ENCODE measurements at regions not wholly inside any gene's neighbourhood (a gene's known extent, or its start where the extent isn't known, plus 50 kb on each side); places are given as distances from the start of the nearest gene placed in this dataset.
"Not testable (repeated sequence)": the region's sequence is repeated elsewhere in the genome, so short reads cannot be mapped to it uniquely, and the experiment has no call there.

GRCh38 chr1:194787001-194787400, 1600.6 kb upstream of the B3GALT2 start:
- no peak for DNase-seq

GRCh38 chr1:194786027-194786426, 1599.6 kb upstream of the B3GALT2 start:
- DNase-seq, result no peak

- DNase-seq, result no peak
Measured at GRCh38 chr1:194776657-194777056, 1590.2 kb upstream of the B3GALT2 start.

- DNase-seq, result no peak
Measured at GRCh38 chr1:194774535-194774934, 1588.1 kb upstream of the B3GALT2 start.

GRCh38 chr1:194755241-194755994, 1569.0 kb upstream of the B3GALT2 start:
- peak; percentile 31 for DNase-seq

- not testable (repeated sequence) for DNase-seq
Measured at GRCh38 chr1:194738843-194739242, 1552.4 kb upstream of the B3GALT2 start.

- DNase-seq, result no peak
Measured at GRCh38 chr1:194734970-194735369, 1548.6 kb upstream of the B3GALT2 start.

GRCh38 chr1:194731025-194731424, 1544.6 kb upstream of the B3GALT2 start:
- DNase-seq, result no peak

- DNase-seq, result no peak
Measured at GRCh38 chr1:194730304-194730703, 1543.9 kb upstream of the B3GALT2 start.

GRCh38 chr1:194723067-194723466, 1536.7 kb upstream of the B3GALT2 start:
- peak; percentile 26 for DNase-seq

GRCh38 chr1:194717941-194718340, 1531.5 kb upstream of the B3GALT2 start:
- peak; percentile 42 for DNase-seq

GRCh38 chr1:194717334-194717733, 1530.9 kb upstream of the B3GALT2 start:
- DNase-seq, result peak; percentile 26

- no peak for DNase-seq
Measured at GRCh38 chr1:194710671-194711070, 1524.3 kb upstream of the B3GALT2 start.

- no peak for DNase-seq
Measured at GRCh38 chr1:194709439-194709838, 1523.0 kb upstream of the B3GALT2 start.

- DNase-seq, result no peak
Measured at GRCh38 chr1:194707074-194707473, 1520.7 kb upstream of the B3GALT2 start.

GRCh38 chr1:194705123-194705854, 1518.9 kb upstream of the B3GALT2 start:
- peak; percentile 10 for DNase-seq

GRCh38 chr1:194698908-194699318, 1512.5 kb upstream of the B3GALT2 start:
- no peak for DNase-seq

- DNase-seq, result no peak
Measured at GRCh38 chr1:194693244-194693643, 1506.8 kb upstream of the B3GALT2 start.

GRCh38 chr1:194684636-194685035, 1498.2 kb upstream of the B3GALT2 start:
- peak; percentile 3 for DNase-seq

GRCh38 chr1:194658090-194658439, 1471.7 kb upstream of the B3GALT2 start:
- peak; percentile 40 for DNase-seq

- DNase-seq, result no peak
Measured at GRCh38 chr1:194654956-194655355, 1468.5 kb upstream of the B3GALT2 start.

- no peak for DNase-seq
Measured at GRCh38 chr1:194653385-194653784, 1467.0 kb upstream of the B3GALT2 start.

GRCh38 chr1:194647118-194647517, 1460.7 kb upstream of the B3GALT2 start:
- no peak for DNase-seq

- no peak for DNase-seq
Measured at GRCh38 chr1:194644528-194644927, 1458.1 kb upstream of the B3GALT2 start.
